SU-DHL-6 (cell line): ENCODE measurements at regions not wholly inside any gene's neighbourhood (a gene's known extent, or its start where the extent isn't known, plus 50 kb on each side); places are given as distances from the start of the nearest gene placed in this dataset.

Source experiments
- CTCF ChIP-seq: fragments of 200-600 bp; sonication (generic); IDR thresholded peaks from one replicate; pipeline ENCODE4 v1.5.1; 2017; ENCODE audit warnings: antibody characterized with exemption, mild to moderate bottlenecking, low read length, moderate library complexity; ENCODE audit not compliant: insufficient read depth, poor library complexity, severe bottlenecking
- EZH2phosphoT487 ChIP-seq: fragments of 200-600 bp; sonication (generic), shearing (Covaris generic); conservative IDR thresholded peaks from 2 replicates; pipeline ENCODE4 v1.6.1; 2018; ENCODE audit warnings: mild to moderate bottlenecking, antibody characterized with exemption, low read length, moderate library complexity, mixed read lengths

DNA sequence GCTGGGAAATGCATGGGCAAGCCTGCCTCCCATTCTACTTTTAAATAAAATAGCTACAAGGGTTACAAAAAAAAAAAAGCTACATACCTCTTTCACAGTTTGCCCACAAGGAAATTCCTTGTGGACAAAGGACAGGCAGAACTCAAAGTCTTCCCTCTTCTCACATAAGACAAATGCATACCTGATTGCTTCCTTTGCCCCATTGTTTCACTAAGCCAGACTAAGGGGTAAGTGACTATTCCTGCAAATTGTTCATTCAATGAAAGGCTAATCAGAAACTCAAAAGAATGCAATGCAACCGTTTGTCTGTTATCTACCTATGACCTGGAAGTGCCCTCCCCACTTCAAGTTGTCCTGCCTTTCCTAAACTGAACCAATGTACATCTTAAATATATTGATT is 780.6 kb downstream of the FAM133A start:
- TF ChIP-seq CTCF (no peak), EZH2phosphoT487 (no peak)
